Stimulated activated CD4-positive, alpha-beta T cell treated with anti-CD3 and anti-CD28 coated beads, TNF-alpha, amount 100 ng/mL, for 4 hours (primary cell): ENCODE measurements at regions not wholly inside any gene's neighbourhood (a gene's known extent, or its start where the extent isn't known, plus 50 kb on each side); places are given as distances from the start of the nearest gene placed in this dataset.
"Not testable (repeated sequence)": the region's sequence is repeated elsewhere in the genome, so short reads cannot be mapped to it uniquely, and the experiment has no call there.

Experiments used
- DNase-seq, 3 experiments: peaks; one replicate each; pipeline ENCODE4 v3.0.0-alpha.2; 2020; ENCODE audit warnings: low read depth in 3 of 3

DNA sequence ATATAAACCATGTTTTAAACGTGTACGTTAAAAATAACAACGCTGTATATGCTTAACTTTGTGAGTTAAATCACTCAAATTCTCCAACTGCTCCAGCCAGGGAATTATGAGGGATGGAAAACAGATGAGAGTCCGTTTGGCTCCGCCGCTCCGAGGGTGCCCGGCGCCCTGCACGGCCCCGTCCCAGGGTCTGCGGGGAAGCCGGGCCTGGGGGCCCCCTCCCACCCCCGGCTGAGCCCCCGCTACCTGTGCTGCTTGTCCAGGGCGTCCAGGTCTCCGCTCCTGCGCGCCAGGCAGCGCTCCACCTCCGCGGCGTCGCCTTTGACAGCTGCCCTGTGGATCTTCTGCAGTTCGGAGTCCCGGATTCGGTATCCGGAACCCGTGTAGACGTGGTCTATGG is 415.5 kb downstream of the FOXD4L4 start:
- DNase-seq = not testable (repeated sequence)

GRCh38 chr9:66153021-66153725 is 416.2 kb downstream of the FOXD4L4 start:
- DNase-seq = peak in 2 of 3 experiments; percentile 3 to 17

DNA sequence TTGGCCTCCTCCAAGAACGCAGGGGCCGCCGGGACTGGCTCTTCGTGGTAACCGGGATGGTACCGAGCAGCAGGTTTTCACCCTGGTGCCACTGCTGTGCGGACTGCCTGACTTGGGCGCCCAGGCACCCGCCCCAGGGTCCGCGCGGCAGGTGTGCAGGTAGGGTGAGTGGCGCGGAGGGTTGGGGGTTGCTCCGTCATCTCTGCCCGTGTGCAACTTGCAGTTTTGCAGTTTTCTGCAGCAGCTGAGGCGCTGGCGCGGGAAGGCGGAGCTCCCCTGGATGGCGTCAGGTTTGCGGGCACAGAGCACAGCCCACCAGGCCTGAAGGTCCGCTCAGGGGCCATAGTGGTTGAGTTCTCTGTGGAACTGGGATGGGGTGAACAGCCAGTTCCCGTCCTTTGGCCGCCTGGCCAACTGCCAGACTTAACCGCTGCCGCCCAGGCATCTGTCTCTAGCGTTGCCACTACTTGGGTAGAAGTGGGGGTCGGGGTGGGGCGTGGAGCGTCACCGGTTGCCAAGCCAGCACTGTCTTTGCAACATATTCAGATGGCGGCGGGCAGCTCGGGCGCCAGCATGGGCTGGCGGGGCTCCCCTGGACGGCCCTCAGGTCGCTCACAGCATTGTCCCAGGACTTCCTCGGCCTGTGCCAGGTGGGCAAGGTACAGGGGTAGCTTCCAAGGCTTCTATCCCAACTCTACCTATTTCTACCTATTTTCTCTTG is 417.2 kb downstream of the FOXD4L4 start:
- not testable (repeated sequence) for DNase-seq

- DNase-seq = not testable (repeated sequence)
These were observed 445.4 kb downstream of the FOXD4L4 start for GRCh38 chr9:66182316-66182715.

GRCh38 chr9:66183648-66184047 is 446.7 kb downstream of the FOXD4L4 start:
- not testable (repeated sequence) for DNase-seq

DNA sequence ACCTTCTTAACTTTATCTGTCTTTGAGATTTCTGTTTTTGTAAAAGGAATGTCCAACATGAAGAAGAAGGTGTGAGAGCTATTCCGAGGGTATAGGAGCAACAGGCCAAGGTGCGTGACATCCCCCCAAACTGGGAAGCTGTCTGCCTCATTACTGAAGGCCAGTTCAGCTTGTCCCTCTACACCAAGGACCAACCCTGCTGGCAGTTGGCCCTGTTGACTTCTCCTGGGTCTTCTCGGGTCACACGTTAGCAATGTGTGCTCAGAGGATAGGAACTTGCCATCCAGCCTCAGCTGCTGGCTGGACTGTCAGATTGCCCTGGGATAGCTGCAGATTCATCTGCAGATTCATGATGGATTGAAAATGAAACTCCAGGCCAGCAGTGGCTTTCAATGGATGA is 460.3 kb downstream of the FOXD4L4 start:
- not testable (repeated sequence) for DNase-seq

DNA sequence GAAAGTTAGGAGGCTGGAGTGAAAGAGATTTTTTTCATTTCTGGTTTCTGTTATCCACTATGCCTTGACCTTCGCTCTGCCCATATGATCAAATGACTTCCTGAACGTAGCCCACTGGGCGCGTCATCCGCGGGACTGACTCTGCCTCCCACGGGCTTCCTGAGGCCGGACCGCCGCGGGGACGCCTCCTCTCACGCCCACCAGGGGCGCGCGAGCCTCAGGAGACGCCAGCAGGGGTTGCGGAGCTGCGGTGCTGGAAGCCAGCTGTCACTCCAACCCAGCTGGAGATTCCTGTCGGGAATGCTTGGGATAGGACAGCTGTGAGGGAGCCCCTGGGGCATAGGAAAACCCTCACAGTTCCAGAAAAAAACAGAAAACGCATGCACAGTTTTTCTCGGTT is 461.5 kb downstream of the FOXD4L4 start:
- not testable (repeated sequence) for DNase-seq

GRCh38 chr9:66206617-66207016 is 469.7 kb downstream of the FOXD4L4 start:
- not testable (repeated sequence) for DNase-seq

DNA sequence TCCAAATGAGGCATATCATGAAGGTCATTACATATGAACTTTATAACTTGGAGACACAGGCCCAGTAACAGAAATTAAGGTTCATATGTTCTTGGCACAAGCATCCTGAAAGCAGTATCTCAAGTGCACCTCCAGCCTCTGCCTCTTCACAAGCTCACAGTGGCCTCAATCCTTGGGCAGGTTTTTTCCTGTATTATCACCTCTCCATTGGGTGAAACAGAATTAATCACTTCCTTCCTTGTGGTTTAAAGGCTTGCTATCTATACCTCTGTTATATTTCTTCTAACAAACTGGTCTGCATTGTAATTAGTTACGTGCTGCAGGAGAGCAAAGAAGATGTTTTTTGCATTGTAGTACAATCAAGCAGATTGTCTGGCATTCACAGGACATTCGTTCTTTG is 471.0 kb downstream of the FOXD4L4 start:
- DNase-seq = not testable (repeated sequence)

GRCh38 chr9:66244763-66245162 is 507.8 kb downstream of the FOXD4L4 start:
- not testable (repeated sequence) for DNase-seq

DNA sequence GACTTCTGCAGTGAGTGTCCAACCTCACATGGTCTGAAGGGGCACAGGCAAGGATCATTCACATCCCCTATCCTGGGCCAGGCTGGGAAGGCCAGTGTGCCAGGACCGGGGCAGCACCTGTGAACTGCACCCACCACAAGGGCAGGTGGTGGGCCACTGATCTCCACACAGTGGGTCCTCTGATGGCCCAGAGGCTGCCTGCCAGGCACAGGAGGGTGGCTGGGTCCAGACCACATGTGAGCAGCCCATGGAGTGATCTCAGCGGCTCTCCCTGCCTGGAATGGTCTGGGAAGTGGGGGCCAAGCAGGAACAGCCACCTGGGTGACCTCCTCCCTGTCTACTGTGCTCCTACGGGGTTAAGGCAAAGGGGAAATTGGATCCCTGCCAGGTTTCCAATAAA is 508.5 kb downstream of the FOXD4L4 start:
- DNase-seq = not testable (repeated sequence)

DNA sequence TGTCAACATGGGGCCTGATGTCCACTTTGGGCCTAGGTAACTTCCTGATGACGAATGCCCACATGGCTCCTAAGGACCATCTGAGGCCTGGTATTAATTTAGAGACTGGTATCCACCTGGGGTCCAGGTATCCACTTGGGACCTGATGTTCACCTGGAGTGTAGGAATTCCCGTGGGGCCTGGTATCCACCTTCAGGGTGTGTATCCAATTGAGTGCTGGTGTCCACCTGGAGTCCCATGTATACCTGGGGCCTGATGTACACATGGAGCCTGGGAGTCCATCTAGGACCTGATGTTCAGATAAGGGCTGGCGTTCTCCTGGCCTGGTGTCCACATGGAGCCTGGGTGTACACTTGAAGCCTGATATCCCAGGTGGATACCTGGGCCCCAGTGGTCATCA is 520.6 kb downstream of the FOXD4L4 start:
- DNase-seq = not testable (repeated sequence)

DNA sequence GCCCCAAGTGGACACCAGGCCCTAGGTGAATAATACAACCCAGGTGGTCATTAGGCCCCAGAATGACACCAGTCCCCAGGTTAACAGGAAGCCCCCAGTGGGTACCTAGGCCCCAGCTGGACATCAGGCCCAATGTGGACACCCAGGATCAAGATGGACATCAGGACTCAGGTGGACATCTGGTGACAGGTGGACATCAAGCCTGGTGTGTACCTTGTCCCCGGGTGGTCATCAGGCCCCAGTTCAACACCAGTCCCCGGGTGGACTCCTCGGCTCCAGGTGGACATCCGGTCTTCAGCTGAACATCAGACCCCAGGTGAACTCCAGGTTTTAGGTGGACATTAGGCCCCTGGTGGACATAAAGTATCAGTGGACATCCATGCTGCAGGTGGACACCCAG is 524.6 kb downstream of the FOXD4L4 start:
- not testable (repeated sequence) for DNase-seq

- not testable (repeated sequence) for DNase-seq
These were observed 526.7 kb downstream of the FOXD4L4 start for GRCh38 chr9:66263621-66264020.

GRCh38 chr9:66264786-66265185 is 527.8 kb downstream of the FOXD4L4 start:
- DNase-seq = not testable (repeated sequence)

DNA sequence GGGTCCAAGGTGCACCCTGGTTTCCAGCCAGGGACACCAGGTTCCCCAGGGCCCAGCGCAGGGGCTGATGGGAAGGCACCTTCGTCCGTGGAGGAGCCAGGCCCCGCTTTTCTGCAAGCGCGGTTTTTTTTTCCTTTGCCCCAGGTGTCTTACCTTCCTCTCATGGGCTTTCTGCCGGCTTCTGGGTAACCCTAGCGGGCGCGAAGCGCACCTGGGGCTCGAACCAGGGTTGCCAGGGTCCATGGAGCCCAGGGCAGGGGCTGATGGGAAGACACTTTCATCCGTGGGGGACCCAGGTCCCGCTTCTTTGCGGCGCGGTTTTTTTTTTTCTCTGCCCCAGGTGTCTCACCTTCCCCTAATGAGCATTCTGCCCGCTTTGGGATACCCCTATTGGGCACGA is 529.3 kb downstream of the FOXD4L4 start:
- not testable (repeated sequence) for DNase-seq

DNA sequence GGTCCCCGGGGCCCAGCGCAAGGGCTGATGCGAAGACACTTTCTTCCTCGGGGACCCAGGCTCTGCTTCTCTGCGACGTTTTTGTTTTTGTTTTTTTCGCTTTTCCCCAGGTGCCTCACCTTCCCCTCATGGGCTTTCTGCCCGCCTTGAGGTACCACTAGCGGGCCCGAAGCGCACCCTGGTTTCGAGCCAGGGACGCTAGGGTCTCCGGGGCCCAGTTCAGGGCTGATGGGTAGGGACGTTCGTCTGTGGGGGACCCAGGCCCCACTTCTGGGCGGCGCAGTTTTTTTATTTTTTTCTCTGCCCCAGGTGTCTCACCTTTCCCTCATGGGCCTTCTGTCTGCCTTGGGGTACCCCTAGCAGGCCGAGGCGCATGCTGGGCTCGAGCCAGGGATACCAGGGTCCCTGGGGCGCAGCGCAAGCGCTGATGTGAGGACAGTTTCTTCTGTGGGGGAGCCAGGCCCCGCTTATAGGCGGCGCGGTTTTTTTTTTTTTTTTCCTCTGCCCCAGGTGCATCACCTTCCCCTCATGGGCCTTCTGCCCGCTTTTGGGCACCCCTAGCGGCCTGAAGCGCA is 530.0 kb downstream of the FOXD4L4 start:
- DNase-seq = not testable (repeated sequence)

GRCh38 chr9:66267684-66268083 is 530.7 kb downstream of the FOXD4L4 start:
- not testable (repeated sequence) for DNase-seq

GRCh38 chr9:66269024-66269423 is 532.1 kb downstream of the FOXD4L4 start:
- not testable (repeated sequence) for DNase-seq

DNA sequence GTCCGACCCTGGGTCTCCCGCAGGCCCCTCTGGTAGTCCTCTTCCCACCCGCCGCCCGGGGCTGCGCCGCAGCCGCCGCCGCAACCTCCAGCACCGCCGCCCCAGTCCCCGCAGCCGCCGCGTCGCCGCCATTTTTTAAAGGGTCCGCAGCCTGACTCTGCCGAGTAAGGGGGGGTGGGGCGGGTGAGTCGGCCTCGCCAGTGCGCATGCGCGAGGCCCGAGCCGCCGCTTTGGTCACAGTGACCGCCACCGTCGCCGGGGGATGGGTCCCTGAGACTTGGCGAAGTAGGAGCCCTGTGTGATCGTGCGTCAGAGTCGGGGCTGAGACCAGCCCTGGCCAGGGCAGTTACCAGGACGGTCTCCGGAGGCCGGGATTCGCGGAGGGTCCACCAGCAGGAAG is 532.8 kb downstream of the FOXD4L4 start:
- DNase-seq = peak; percentile 12 to 52 (median 44)

DNA sequence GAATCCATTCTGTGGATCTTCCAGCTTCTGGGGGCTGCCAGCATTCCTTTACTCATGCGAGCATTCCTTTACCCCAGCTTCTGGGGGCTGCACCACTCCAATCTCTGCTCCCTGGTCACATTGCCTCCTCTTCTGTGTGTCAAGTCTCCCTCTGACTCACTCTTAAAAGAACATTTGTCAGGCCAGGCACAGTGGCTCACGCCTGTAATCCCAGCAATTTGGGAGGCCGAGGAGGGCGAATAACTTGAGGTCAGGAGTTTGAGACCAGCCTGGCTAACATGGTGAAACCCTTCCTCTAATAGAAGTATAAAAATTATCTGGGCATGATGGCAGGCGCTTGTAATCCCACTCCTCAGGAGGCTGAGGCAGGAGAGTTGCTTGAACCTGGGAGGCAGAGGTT is 541.9 kb downstream of the FOXD4L4 start:
- DNase-seq = not testable (repeated sequence)
